ENCODE measurements at regions not wholly inside any gene's neighbourhood (a gene's known extent, or its start where the extent isn't known, plus 50 kb on each side); places are given as distances from the start of the nearest gene placed in this dataset.

- no peak for TF ChIP-seq ZFP3 (CRISPR knock-in tag; IDR thresholded peaks at IDR 0.05)
- TF ChIP-seq PATZ1 (CRISPR knock-in tag; IDR thresholded peaks at IDR 0.05; ENCODE audit: borderline replicate concordance): no peak
- no peak for TF ChIP-seq ZFP30 (CRISPR knock-in tag; IDR thresholded peaks at IDR 0.05)
- no peak for TF ChIP-seq POU6F1 (CRISPR knock-in tag; IDR thresholded peaks at IDR 0.05; ENCODE audit: borderline replicate concordance, low read depth)
- no peak for TF ChIP-seq BACH2 (CRISPR knock-in tag; IDR thresholded peaks at IDR 0.05; ENCODE audit: borderline replicate concordance)
These were observed 167.9 kb downstream of the CAND1 start for GRCh38 chr12:67437011-67437410.

Data from SK-N-SH treated with all-trans-retinoic acid at 6 μM for 48 hours (cell line).